Transverse colon (tissue), 4 donors: ENCODE measurements at regions not wholly inside any gene's neighbourhood (a gene's known extent, or its start where the extent isn't known, plus 50 kb on each side); places are given as distances from the start of the nearest gene placed in this dataset.

Source experiments
- DNase-seq: peaks from one replicate; pipeline ENCODE4 v3.0.0-alpha.2; 2019
- H3K27ac ChIP-seq, 4 donors: fragments of 200-600 bp; sonication (generic); 2 replicates each; pipeline ENCODE4 v1.5.1; 2016 to 2018; ENCODE audit warnings: inconsistent platforms in 4 of 4
- H3K27me3 ChIP-seq: fragments of 200-600 bp; sonication (generic); 2 replicates; pipeline ENCODE4 v1.5.1; 2017; ENCODE audit warnings: inconsistent platforms
- H3K36me3 ChIP-seq, 4 donors: fragments of 200-600 bp; sonication (generic); 2 replicates each; pipeline ENCODE4 v1.5.1; 2017 to 2019; ENCODE audit warnings: inconsistent platforms in 4 of 4
- H3K4me1 ChIP-seq, 4 donors: fragments of 200-600 bp; sonication (generic); 2 replicates each; pipeline ENCODE4 v1.5.1; 2017 to 2020; ENCODE audit warnings: inconsistent platforms in 4 of 4
- H3K4me3 ChIP-seq, 4 donors: fragments of 200-600 bp; sonication (generic); 1 replicate in 1 of 4; 2 replicates in 3 of 4; pipeline versions ENCODE4 v1.5.1 to v1.6.1; 2017 to 2019; ENCODE audit warnings: inconsistent platforms in 4 of 4
- H3K9me3 ChIP-seq, 2 donors: fragments of 200-600 bp; sonication (generic); 2 replicates each; pipeline ENCODE4 v1.5.1; 2017 to 2019; ENCODE audit warnings: inconsistent platforms in 2 of 2
- CTCF ChIP-seq, 5 experiments: fragments of 200-600 bp in 3 of 5; fragments of 450-650 bp in 2 of 5; sonication (generic) in 3 of 5; IDR thresholded peaks; 1 replicate in 2 of 5; 2 replicates in 3 of 5; pipeline ENCODE4 v1.5.1; 2016 to 2017; ENCODE audit warnings: antibody characterized with exemption in 5 of 5, inconsistent platforms in 3 of 5, mild to moderate bottlenecking in 2 of 5, moderate library complexity in 1 of 5
- EP300 ChIP-seq: sonication (generic); formaldehyde crosslinking; IDR thresholded peaks from one replicate; pipeline ENCODE4 v1.6.1; 2017; ENCODE audit warnings: antibody characterized with exemption, low read depth
- POLR2A ChIP-seq: fragments of 450-650 bp; IDR thresholded peaks from one replicate; pipeline ENCODE4 v1.6.1; 2016; ENCODE audit warnings: antibody characterized with exemption, mild to moderate bottlenecking, moderate library complexity
- POLR2AphosphoS5 ChIP-seq, 3 donors: sonication (generic); formaldehyde crosslinking; IDR thresholded peaks; one replicate each; pipeline ENCODE4 v1.6.1; 2016; ENCODE audit warnings: antibody characterized with exemption in 3 of 3
- WGBS, 2 donors: methylation state at CpG; one replicate each; pipeline ENCODE4 v1.1.5; 2018; ENCODE audit warnings: low coverage in 1 of 2; 5-methylcytosine and 5-hydroxymethylcytosine counted together
- in situ Hi-C, 4 donors: fragments of 200-750 bp; cut with MboI; loops; one replicate each; pipeline versions ENCODE4 v1.15.0 to v1.15.1; 2017; ENCODE audit warnings: low sequenced_read_pairs in 3 of 4, low pct_ligation_motif_present in 1 of 4, low pct_unique_long_range_greater_than_20kb in 1 of 4
- intact Hi-C: fragments of 100-400 bp; cut with DNase I; formaldehyde crosslinking; loops from one replicate; pipeline ENCODE4 v1.15.1; 2023; ENCODE audit warnings: low total_unique reads

GRCh38 chr13:81318231-81319019 is 977.5 kb upstream of the SPRY2 start:
- Histone ChIP-seq H3K27ac (no peak overlapping the region), H3K4me3 (no peak overlapping the region), H3K36me3 (no peaks in the 10 kb centered on the region), H3K4me1 (no peaks in the 10 kb centered on the region), H3K27me3 (no peaks in the 10 kb centered on the region), H3K9me3 (no peaks in the 10 kb centered on the region)
- no peak for DNase-seq
- WGBS, 2 donors, result 86% methylated on average over 1 to 4 of the region's 4 CpGs
- TF ChIP-seq EP300 (no peak), CTCF (IDR thresholded peaks at IDR 0.05) (no peak), POLR2A (no peak), POLR2AphosphoS5 (IDR thresholded peaks at IDR 0.05) (no peak)
- in situ Hi-C loops, result no loop called here
- intact Hi-C loops, result no loop called here

- TF ChIP-seq CTCF (IDR thresholded peaks at IDR 0.05), result no peak
- TF ChIP-seq POLR2AphosphoS5 (IDR thresholded peaks at IDR 0.05), result no peak
- no peak for TF ChIP-seq EP300
- no peak for TF ChIP-seq POLR2A
- no peaks in the 10 kb centered on the region for H3K27me3 ChIP-seq
- WGBS, 2 donors, result 89 to 91% methylated on average over 3 of the region's 3 CpGs
- intact Hi-C loops (no loop called here), in situ Hi-C loops (no loop called here)
- no peak overlapping the region for H3K4me3 ChIP-seq
- no peaks in the 10 kb centered on the region for H3K36me3 ChIP-seq
- no peak overlapping the region for H3K27ac ChIP-seq
- H3K9me3 ChIP-seq, result peaks cover 0 to 6% of the 10 kb centered on the region in 2 donors
- H3K4me1 ChIP-seq, result no peaks in the 10 kb centered on the region
- DNase-seq, result no peak
These were observed 973.5 kb upstream of the SPRY2 start for GRCh38 chr13:81314461-81314860.

GRCh38 chr13:81305928-81306327 is 965.0 kb upstream of the SPRY2 start:
- H3K9me3 ChIP-seq, result no peaks in the 10 kb centered on the region
- no peaks in the 10 kb centered on the region for H3K27me3 ChIP-seq
- no peak overlapping the region for H3K4me3 ChIP-seq
- intact Hi-C loops, result no loop called here
- H3K27ac ChIP-seq, result no peak overlapping the region
- no peak for TF ChIP-seq CTCF (IDR thresholded peaks at IDR 0.05)
- TF ChIP-seq POLR2AphosphoS5 (IDR thresholded peaks at IDR 0.05), result no peak
- TF ChIP-seq EP300, result no peak
- TF ChIP-seq POLR2A, result no peak
- no peaks in the 10 kb centered on the region for H3K4me1 ChIP-seq
- in situ Hi-C loops, result no loop called here
- no peaks in the 10 kb centered on the region for H3K36me3 ChIP-seq
- DNase-seq, result no peak

GRCh38 chr13:81304121-81304659 is 963.3 kb upstream of the SPRY2 start:
- Histone ChIP-seq H3K36me3 (no peaks in the 10 kb centered on the region), H3K27ac (no peak overlapping the region), H3K9me3 (no peaks in the 10 kb centered on the region), H3K4me1 (no peaks in the 10 kb centered on the region), H3K27me3 (no peaks in the 10 kb centered on the region), H3K4me3 (no peak overlapping the region)
- no peak for DNase-seq
- intact Hi-C loops (no loop called here), in situ Hi-C loops (no loop called here)
- TF ChIP-seq CTCF (IDR thresholded peaks at IDR 0.05), result no peak
- TF ChIP-seq EP300, result no peak
- no peak for TF ChIP-seq POLR2AphosphoS5 (IDR thresholded peaks at IDR 0.05)
- 73 to 76% methylated on average over 5 to 6 of the region's 6 CpGs for WGBS, 2 donors
